Lung (tissue), 11 donors: ENCODE measurements at regions not wholly inside any gene's neighbourhood (a gene's known extent, or its start where the extent isn't known, plus 50 kb on each side); places are given as distances from the start of the nearest gene placed in this dataset.

Source experiments
- ATAC-seq: fragments of 200-7000 bp; cut with Tn5 transposase; one replicate; pipeline ENCODE4 v1.9.1; 2020; ENCODE audit warnings: moderate number of reproducible peaks; ENCODE audit not compliant: insufficient read depth, low FRiP score
- DNase-seq, 3 donors: peaks; one replicate each; pipeline ENCODE4 v3.0.0-alpha.2; 2013 to 2017
- H3K27ac ChIP-seq, 2 donors: one replicate each; pipeline ENCODE4 v1.5.1; 2013; ENCODE audit warnings: mild to moderate bottlenecking in 2 of 2, moderate library complexity in 2 of 2, control low read depth in 1 of 2, inconsistent platforms in 1 of 2, low read depth in 1 of 2, low read length in 1 of 2
- H3K27me3 ChIP-seq, 3 donors: one replicate each; pipeline ENCODE4 v1.5.1; 2013; ENCODE audit warnings: low read length in 2 of 3; ENCODE audit not compliant: control insufficient read depth in 3 of 3, insufficient read depth in 3 of 3
- H3K36me3 ChIP-seq, 4 donors: one replicate each; pipeline ENCODE4 v1.5.1; 2013; ENCODE audit warnings: low read length in 4 of 4, mild to moderate bottlenecking in 1 of 4, moderate library complexity in 1 of 4; ENCODE audit not compliant: control insufficient read depth in 4 of 4, insufficient read depth in 4 of 4
- H3K4me1 ChIP-seq, 5 donors: one replicate each; pipeline ENCODE4 v1.5.1; 2013; ENCODE audit warnings: low read length in 5 of 5, mild to moderate bottlenecking in 2 of 5, moderate library complexity in 1 of 5; ENCODE audit not compliant: control insufficient read depth in 5 of 5, insufficient read depth in 5 of 5
- H3K4me3 ChIP-seq: one replicate; pipeline ENCODE4 v1.5.1; 2013; ENCODE audit warnings: mild to moderate bottlenecking, control low read depth, moderate library complexity
- H3K9ac ChIP-seq, 2 donors: one replicate each; pipeline ENCODE4 v1.5.1; 2013; ENCODE audit warnings: low read length in 2 of 2, control low read depth in 1 of 2; ENCODE audit not compliant: insufficient read depth in 1 of 2
- H3K9me3 ChIP-seq, 4 donors: one replicate each; pipeline ENCODE4 v1.5.1; 2013; ENCODE audit warnings: low read length in 3 of 4, mild to moderate bottlenecking in 1 of 4, moderate library complexity in 1 of 4; ENCODE audit not compliant: control insufficient read depth in 4 of 4, insufficient read depth in 3 of 4
- whole genome bisulfite sequencing, 2 donors: extraction: QIAGEN DNeasy Blood & Tissue Kit; methylation state at CpG; one replicate each; pipeline ENCODE4 v1.1.7; 2013; 5-methylcytosine and 5-hydroxymethylcytosine counted together
- TF ChIP-seq, protein P1 (sequence below): IDR thresholded peaks from 2 replicates; pipeline ENCODE4 v1.5.1; 2012; ENCODE audit warnings: mild to moderate bottlenecking; ENCODE audit errors: control extremely low read depth, extremely low read depth
- donor health status: control.
- donor health status: control.
- donor health status: Bipolar disorder and iron deficiency.
- donor health status: healthy.
- donor health status: DM: yes; HTN: yes; CAD: no.

GRCh38 chr5:28751396-28751795 lies 1713.0 kb upstream of the CDH9 start:
- DNase-seq (no peak), ATAC-seq (no peak)
- Histone ChIP-seq H3K9ac (no peak overlapping the region), H3K4me3 (no peak overlapping the region), H3K36me3 (no peaks in the 10 kb centered on the region), H3K4me1 (no peaks in the 10 kb centered on the region), H3K9me3 (no peaks in the 10 kb centered on the region), H3K27me3 (no peaks in the 10 kb centered on the region), H3K27ac (no peak overlapping the region)
- WGBS, 2 donors = 46 to 70% methylated on average over 4 of the region's 4 CpGs
- TF ChIP-seq, protein P1, sequence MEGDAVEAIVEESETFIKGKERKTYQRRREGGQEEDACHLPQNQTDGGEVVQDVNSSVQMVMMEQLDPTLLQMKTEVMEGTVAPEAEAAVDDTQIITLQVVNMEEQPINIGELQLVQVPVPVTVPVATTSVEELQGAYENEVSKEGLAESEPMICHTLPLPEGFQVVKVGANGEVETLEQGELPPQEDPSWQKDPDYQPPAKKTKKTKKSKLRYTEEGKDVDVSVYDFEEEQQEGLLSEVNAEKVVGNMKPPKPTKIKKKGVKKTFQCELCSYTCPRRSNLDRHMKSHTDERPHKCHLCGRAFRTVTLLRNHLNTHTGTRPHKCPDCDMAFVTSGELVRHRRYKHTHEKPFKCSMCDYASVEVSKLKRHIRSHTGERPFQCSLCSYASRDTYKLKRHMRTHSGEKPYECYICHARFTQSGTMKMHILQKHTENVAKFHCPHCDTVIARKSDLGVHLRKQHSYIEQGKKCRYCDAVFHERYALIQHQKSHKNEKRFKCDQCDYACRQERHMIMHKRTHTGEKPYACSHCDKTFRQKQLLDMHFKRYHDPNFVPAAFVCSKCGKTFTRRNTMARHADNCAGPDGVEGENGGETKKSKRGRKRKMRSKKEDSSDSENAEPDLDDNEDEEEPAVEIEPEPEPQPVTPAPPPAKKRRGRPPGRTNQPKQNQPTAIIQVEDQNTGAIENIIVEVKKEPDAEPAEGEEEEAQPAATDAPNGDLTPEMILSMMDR = no peak

- TF ChIP-seq, protein P1 = no peak
- Histone ChIP-seq H3K27me3 (no peaks in the 10 kb centered on the region), H3K27ac (no peak overlapping the region), H3K36me3 (no peaks in the 10 kb centered on the region), H3K4me3 (no peak overlapping the region), H3K4me1 (no peaks in the 10 kb centered on the region), H3K9me3 (no peaks in the 10 kb centered on the region), H3K9ac (no peak overlapping the region)
- ATAC-seq (no peak), DNase-seq (no peak)
Observed at GRCh38 chr5:28750251-28750650, 1711.9 kb upstream of the CDH9 start.

DNA sequence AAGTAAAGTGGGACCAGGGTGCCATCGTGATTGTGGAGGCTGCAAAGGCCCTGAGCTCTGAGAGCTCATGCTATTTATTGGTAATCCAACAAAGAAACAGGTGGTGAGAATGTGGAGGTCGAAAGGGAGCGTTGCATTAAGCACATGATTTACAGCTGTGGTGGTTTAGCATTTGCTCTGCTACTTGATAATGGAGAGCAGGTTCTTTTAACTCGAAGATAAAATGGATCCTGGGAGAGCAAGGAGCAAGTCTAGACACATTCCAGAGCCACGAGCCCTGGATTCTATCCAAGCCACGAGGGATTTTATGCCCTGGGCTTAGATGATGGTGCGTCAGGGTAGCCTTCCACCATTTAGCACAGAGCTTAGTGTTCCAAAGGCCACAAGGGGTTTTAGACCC lies 1710.1 kb upstream of the CDH9 start:
- ATAC-seq (no peak), DNase-seq (no peak)
- no peaks in the 10 kb centered on the region for H3K36me3 ChIP-seq
- H3K27ac ChIP-seq = no peak overlapping the region
- H3K9ac ChIP-seq = no peak overlapping the region
- no peak overlapping the region for H3K4me3 ChIP-seq
- WGBS, 2 donors = 64 to 80% methylated on average over 7 of the region's 7 CpGs
- H3K9me3 ChIP-seq = no peaks in the 10 kb centered on the region
- TF ChIP-seq, protein P1 = no peak
- no peaks in the 10 kb centered on the region for H3K4me1 ChIP-seq
- no peaks in the 10 kb centered on the region for H3K27me3 ChIP-seq

DNA sequence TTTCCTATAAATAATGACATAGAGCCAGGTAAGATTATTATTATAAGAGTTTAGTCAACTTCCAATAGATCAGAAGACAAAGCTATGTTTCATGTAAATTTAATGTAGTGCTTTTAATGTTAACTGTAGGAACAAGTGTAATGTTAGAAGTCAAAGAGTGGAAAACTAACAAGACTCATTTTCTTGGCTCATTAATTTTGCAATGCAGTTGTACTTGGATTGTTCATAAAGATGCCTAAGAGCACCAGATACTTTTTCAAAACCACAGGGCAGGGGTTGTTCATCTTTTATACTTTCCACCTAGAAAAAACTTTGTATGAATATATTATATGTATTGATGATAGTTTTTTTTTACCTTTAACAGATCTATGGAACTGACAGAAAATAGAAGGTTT lies 1705.3 kb upstream of the CDH9 start:
- Histone ChIP-seq H3K27me3 (peaks cover 0 to 7% (median 0%) of the 10 kb centered on the region in 3 donors), H3K9me3 (no peaks in the 10 kb centered on the region), H3K9ac (no peak overlapping the region), H3K27ac (no peak overlapping the region), H3K4me1 (no peaks in the 10 kb centered on the region), H3K36me3 (no peaks in the 10 kb centered on the region), H3K4me3 (no peak overlapping the region)
- ATAC-seq (no peak), DNase-seq (no peak)
- TF ChIP-seq, protein P1 = no peak
